Aorta (tissue), 5 donors: ENCODE measurements at regions not wholly inside any gene's neighbourhood (a gene's known extent, or its start where the extent isn't known, plus 50 kb on each side); places are given as distances from the start of the nearest gene placed in this dataset.

Experiments
- ATAC-seq: fragments of 200-7000 bp; cut with Tn5 transposase; one replicate; pipeline ENCODE4 v1.9.1; 2022; ENCODE audit warnings: moderate library complexity; ENCODE audit not compliant: low FRiP score
- DNase-seq, 2 donors: peaks; one replicate each; pipeline ENCODE4 v3.0.0-alpha.2; 2020
- H3K27ac ChIP-seq, 2 donors: one replicate each; pipeline ENCODE4 v1.5.1; 2013; ENCODE audit warnings: low read length in 2 of 2, mild to moderate bottlenecking in 2 of 2, moderate library complexity in 2 of 2, control low read depth in 1 of 2, inconsistent platforms in 1 of 2, low read depth in 1 of 2
- H3K27me3 ChIP-seq, 2 donors: one replicate each; pipeline ENCODE4 v1.6.1; 2013; ENCODE audit warnings: control low read depth in 1 of 2, low read length in 1 of 2, mild to moderate bottlenecking in 1 of 2, moderate library complexity in 1 of 2; ENCODE audit not compliant: insufficient read depth in 2 of 2, control insufficient read depth in 1 of 2
- H3K36me3 ChIP-seq, 2 donors: one replicate each; pipeline ENCODE4 v1.6.1; 2013; ENCODE audit warnings: control low read depth in 1 of 2, low read length in 1 of 2, mild to moderate bottlenecking in 1 of 2; ENCODE audit not compliant: insufficient read depth in 2 of 2, control insufficient read depth in 1 of 2
- H3K4me1 ChIP-seq, 2 donors: one replicate each; pipeline ENCODE4 v1.6.1; 2013; ENCODE audit warnings: low read length in 2 of 2, control low read depth in 1 of 2, mild to moderate bottlenecking in 1 of 2, moderate library complexity in 1 of 2; ENCODE audit not compliant: insufficient read depth in 2 of 2, control insufficient read depth in 1 of 2
- H3K4me3 ChIP-seq, 2 donors: one replicate each; pipeline ENCODE4 v1.5.1; 2013; ENCODE audit warnings: low read length in 2 of 2, control low read depth in 1 of 2, mild to moderate bottlenecking in 1 of 2
- H3K9me3 ChIP-seq: one replicate; pipeline ENCODE4 v1.6.1; 2013; ENCODE audit warnings: mild to moderate bottlenecking, low read length; ENCODE audit not compliant: control insufficient read depth
- WGBS, 2 donors: extraction: QIAGEN DNeasy Blood & Tissue Kit; methylation state at CpG; one replicate each; pipeline ENCODE4 v1.1.7; 2013; 5-methylcytosine and 5-hydroxymethylcytosine counted together
- intact Hi-C, 2 donors: fragments of 100-400 bp; cut with DNase I; formaldehyde crosslinking; loops; one replicate each; pipeline versions ENCODE4 v1.14.2 to v1.15.0; 2022
- donor health status: healthy with polysubstance abuse.
- donor health status: Bipolar disorder and iron deficiency.
- donor health status: DM: no; HTN: no; CAD: no.
- donor health status: DM: no; HTN: no; CAD: no.
- donor health status: DM: yes; HTN: yes; CAD: no.

- no peak overlapping the region for H3K4me3 ChIP-seq
- no peaks in the 10 kb centered on the region for H3K27me3 ChIP-seq
- 56 to 57% methylated on average over 7 to 8 of the region's 8 CpGs for WGBS, 2 donors
- H3K4me1 ChIP-seq, result no peaks in the 10 kb centered on the region
- no peaks in the 10 kb centered on the region for H3K9me3 ChIP-seq
- intact Hi-C loops, result no loop called here
- H3K36me3 ChIP-seq, result no peaks in the 10 kb centered on the region
- DNase-seq (no peak), ATAC-seq (no peak)
- H3K27ac ChIP-seq, result no peak overlapping the region
Measured at GRCh38 chr21:43322805-43323204, 104.1 kb downstream of the SIK1 start.

GRCh38 chr21:43322311-43322710 is 104.6 kb downstream of the SIK1 start:
- no peak overlapping the region for H3K27ac ChIP-seq
- no peaks in the 10 kb centered on the region for H3K9me3 ChIP-seq
- no peaks in the 10 kb centered on the region for H3K27me3 ChIP-seq
- no peaks in the 10 kb centered on the region for H3K36me3 ChIP-seq
- intact Hi-C loops, result no loop called here
- WGBS, 2 donors, result 89 to 92% methylated on average over 17 of the region's 17 CpGs
- H3K4me3 ChIP-seq, result no peak overlapping the region
- DNase-seq (no peak), ATAC-seq (no peak)
- H3K4me1 ChIP-seq, result no peaks in the 10 kb centered on the region

GRCh38 chr21:43321611-43322010 is 105.3 kb downstream of the SIK1 start:
- DNase-seq (no peak), ATAC-seq (no peak)
- Histone ChIP-seq H3K9me3 (no peaks in the 10 kb centered on the region), H3K27ac (no peak overlapping the region), H3K4me1 (no peaks in the 10 kb centered on the region), H3K27me3 (no peaks in the 10 kb centered on the region), H3K36me3 (no peaks in the 10 kb centered on the region), H3K4me3 (no peak overlapping the region)
- intact Hi-C loops, result no loop called here
- 81 to 90% methylated on average over 7 to 9 of the region's 9 CpGs for WGBS, 2 donors

- H3K4me3 ChIP-seq, result no peak overlapping the region
- H3K4me1 ChIP-seq, result no peaks in the 10 kb centered on the region
- WGBS, 2 donors, result 63 to 76% methylated on average over 5 of the region's 5 CpGs
- no peaks in the 10 kb centered on the region for H3K36me3 ChIP-seq
- intact Hi-C loops, result no loop called here
- ATAC-seq (no peak), DNase-seq (no peak)
- no peaks in the 10 kb centered on the region for H3K27me3 ChIP-seq
- H3K27ac ChIP-seq, result no peak overlapping the region
- H3K9me3 ChIP-seq, result no peaks in the 10 kb centered on the region
Measured at GRCh38 chr21:43321111-43321510, 105.8 kb downstream of the SIK1 start.

GRCh38 chr21:43320526-43320925 is 106.4 kb downstream of the SIK1 start:
- no peaks in the 10 kb centered on the region for H3K4me1 ChIP-seq
- H3K27ac ChIP-seq, result no peak overlapping the region
- no peaks in the 10 kb centered on the region for H3K36me3 ChIP-seq
- ATAC-seq (no peak), DNase-seq (no peak)
- 95 to 100% methylated on average over 5 of the region's 5 CpGs for WGBS, 2 donors
- no peaks in the 10 kb centered on the region for H3K9me3 ChIP-seq
- H3K4me3 ChIP-seq, result no peak overlapping the region
- intact Hi-C loops, result no loop called here
- no peaks in the 10 kb centered on the region for H3K27me3 ChIP-seq

DNA sequence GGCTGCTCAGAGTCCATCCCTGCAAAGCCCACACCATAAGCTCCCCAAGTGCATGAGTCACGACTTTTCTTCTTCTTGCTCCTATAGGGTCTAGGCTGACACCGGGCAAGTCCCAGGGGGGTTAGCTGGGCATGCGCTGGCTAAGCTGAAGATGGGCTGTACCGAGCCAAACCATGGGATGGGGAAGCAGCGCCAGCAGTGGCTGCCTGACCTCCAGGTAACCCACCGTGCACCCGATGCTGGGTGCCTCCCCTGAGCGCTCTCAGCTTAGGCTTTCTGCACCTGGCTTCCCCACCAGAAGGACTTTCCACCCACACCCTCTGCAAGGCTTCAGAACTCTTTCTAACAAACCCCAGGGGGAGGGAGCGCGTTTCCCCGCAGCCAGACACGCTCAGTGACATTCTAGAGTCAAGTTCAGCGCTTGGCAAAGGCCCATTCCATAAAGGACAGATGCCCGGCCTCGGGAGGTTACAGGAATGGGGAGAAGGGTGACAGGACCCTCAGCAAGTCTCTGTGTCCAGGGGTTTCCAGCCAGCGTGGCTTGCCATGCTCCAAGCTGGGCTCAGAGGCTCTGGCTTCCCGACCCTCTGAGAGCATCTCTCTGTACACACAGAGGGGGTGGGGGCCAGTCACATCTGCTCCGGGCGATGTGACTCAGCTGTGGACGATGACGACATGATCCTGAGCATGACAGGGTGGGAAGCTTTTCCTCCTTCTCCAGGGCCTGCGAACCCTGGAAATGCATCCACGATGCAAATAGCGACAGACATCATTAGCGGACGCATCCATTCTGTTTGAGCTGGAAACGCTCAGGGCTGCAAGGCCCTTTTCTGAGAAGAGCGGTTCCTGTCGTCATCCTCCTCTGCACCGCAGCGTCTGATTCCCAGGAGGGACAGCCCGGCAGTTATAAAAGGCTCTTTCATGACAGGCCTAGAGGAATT is 107.8 kb downstream of the SIK1 start:
- Histone ChIP-seq H3K36me3 (no peaks in the 10 kb centered on the region), H3K9me3 (no peaks in the 10 kb centered on the region), H3K27me3 (no peaks in the 10 kb centered on the region), H3K27ac (no peak overlapping the region), H3K4me1 (no peaks in the 10 kb centered on the region), H3K4me3 (no peak overlapping the region)
- ATAC-seq (no peak), DNase-seq (no peak)
- intact Hi-C loops, result no loop called here
- WGBS, 2 donors, result 70% methylated on average over 32 of the region's 32 CpGs

DNA sequence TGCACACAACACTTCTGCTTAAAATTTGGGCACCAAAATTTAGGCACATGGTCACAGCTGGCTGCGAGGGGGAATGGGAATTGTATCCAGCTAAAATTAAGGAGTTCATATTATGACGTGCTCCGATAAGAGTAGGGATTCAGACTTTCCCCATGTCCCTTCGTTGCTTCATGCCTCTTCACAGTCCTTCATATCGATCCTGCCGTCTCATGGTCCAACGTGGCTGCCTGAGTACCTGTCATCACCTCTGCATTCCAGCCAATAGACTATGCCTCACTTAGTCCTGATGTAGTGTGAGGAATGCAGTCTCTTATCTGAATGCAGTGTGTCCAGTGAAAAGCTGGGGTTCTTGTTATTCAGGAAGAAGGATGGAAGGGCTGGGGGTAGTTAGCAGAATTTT is 108.6 kb downstream of the SIK1 start:
- H3K27ac ChIP-seq, result no peak overlapping the region
- whole genome bisulfite sequencing, 2 donors, result 80 to 84% methylated on average over 7 of the region's 7 CpGs
- intact Hi-C loops, result no loop called here
- ATAC-seq (no peak), DNase-seq (no peak)
- no peaks in the 10 kb centered on the region for H3K9me3 ChIP-seq
- H3K4me3 ChIP-seq, result no peak overlapping the region
- no peaks in the 10 kb centered on the region for H3K4me1 ChIP-seq
- no peaks in the 10 kb centered on the region for H3K27me3 ChIP-seq
- H3K36me3 ChIP-seq, result no peaks in the 10 kb centered on the region

DNA sequence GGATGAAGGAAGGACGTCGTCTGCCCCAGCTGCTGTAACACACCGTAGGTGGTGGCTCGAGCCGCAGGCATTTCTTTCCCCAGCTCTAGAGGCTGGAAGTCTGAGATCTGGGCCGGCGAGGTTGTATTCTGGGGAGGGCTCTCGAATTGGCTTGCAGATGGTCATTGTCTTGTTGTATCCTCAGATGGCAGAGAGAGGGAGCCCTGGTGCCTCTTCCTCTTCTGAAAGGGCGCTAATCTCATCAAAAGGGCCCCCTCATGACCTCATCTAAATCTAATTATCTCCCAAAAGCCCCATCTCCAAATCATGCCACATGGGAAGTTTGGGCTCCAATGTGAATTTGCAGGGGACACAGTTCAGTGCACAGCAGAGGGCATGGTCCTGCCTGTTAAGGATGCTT is 109.0 kb downstream of the SIK1 start:
- Histone ChIP-seq H3K4me3 (no peak overlapping the region), H3K36me3 (no peaks in the 10 kb centered on the region), H3K27ac (no peak overlapping the region), H3K4me1 (no peaks in the 10 kb centered on the region), H3K9me3 (no peaks in the 10 kb centered on the region), H3K27me3 (no peaks in the 10 kb centered on the region)
- 81 to 83% methylated on average over 9 of the region's 9 CpGs for WGBS, 2 donors
- intact Hi-C loops, result no loop called here
- ATAC-seq, result no peak
- no peak for DNase-seq

DNA sequence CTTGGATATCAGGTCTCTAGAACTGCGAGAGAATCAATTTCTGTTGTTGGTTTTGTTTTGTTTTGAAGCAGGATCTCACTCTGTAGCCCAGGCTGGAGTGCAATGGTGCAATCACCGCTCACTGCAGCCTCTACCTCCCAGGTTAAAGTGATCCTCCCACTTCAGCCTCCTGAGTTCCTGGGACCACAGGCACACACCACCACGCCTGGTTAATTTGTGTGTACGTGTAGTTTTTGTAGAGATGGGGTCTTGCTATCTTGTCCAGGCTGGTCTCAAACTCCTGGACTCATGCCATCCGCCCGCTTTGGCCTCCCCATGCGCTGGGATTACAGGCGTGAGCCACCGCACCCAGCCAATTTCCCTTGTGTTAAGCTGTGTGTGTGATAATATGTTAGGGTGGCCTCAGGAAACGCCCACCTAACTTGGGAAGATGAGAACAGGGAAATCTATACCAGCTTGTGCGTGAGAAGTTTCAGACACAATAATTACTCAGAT is 109.6 kb downstream of the SIK1 start:
- no peak overlapping the region for H3K4me3 ChIP-seq
- no peak for ATAC-seq
- WGBS, 2 donors, result 97 to 98% methylated on average over 11 of the region's 11 CpGs
- no peaks in the 10 kb centered on the region for H3K36me3 ChIP-seq
- no peak overlapping the region for H3K27ac ChIP-seq
- H3K27me3 ChIP-seq, result no peaks in the 10 kb centered on the region
- DNase-seq, result no peak
- no peaks in the 10 kb centered on the region for H3K9me3 ChIP-seq
- intact Hi-C loops, result no loop called here
- no peaks in the 10 kb centered on the region for H3K4me1 ChIP-seq
